HL-60 (cell line): ENCODE measurements at regions not wholly inside any gene's neighbourhood (a gene's known extent, or its start where the extent isn't known, plus 50 kb on each side); places are given as distances from the start of the nearest gene placed in this dataset.

Source experiments
- DNase-seq, 2 experiments: peaks; one replicate each; pipeline ENCODE4 v3.0.0-alpha.2; 2010 to 2020; ENCODE audit warnings: low read depth in 1 of 2, low spot score in 1 of 2
- H3K27ac ChIP-seq: fragments of 250-450 bp; sonication (Bioruptor Pico); replicated peaks from 2 replicates; pipeline ENCODE4 v1.5.1; 2020; ENCODE audit warnings: mild to moderate bottlenecking, moderate library complexity
- H3K27me3 ChIP-seq: fragments of 250-450 bp; sonication (Bioruptor Pico); 2 replicates; pipeline ENCODE4 v1.5.1; 2021; ENCODE audit warnings: mild to moderate bottlenecking, moderate library complexity; ENCODE audit not compliant: insufficient read depth, poor library complexity, severe bottlenecking
- H3K4me3 ChIP-seq: replicated peaks from 2 replicates; pipeline ENCODE4 v1.5.1; 2011; ENCODE audit warnings: mild to moderate bottlenecking, control low read depth, low read length; ENCODE audit not compliant: insufficient read depth
- CTCF ChIP-seq: IDR thresholded peaks from one replicate; pipeline ENCODE4 v1.5.1; 2011; ENCODE audit warnings: low read length, control low read depth, inconsistent platforms; ENCODE audit not compliant: insufficient read depth
- GABPA ChIP-seq: IDR thresholded peaks from 2 replicates; pipeline ENCODE4 v1.6.1; 2012; ENCODE audit warnings: low read depth
- POLR2AphosphoS5 ChIP-seq: IDR thresholded peaks from 2 replicates; pipeline ENCODE4 v1.6.1; 2012; ENCODE audit warnings: low read depth
- REST ChIP-seq: IDR thresholded peaks from 2 replicates; pipeline ENCODE4 v1.6.1; 2012; ENCODE audit warnings: low read depth; ENCODE audit not compliant: insufficient replicate concordance
- SPI1 ChIP-seq: IDR thresholded peaks from 2 replicates; pipeline ENCODE4 v1.6.1; 2012; ENCODE audit warnings: low read depth, mild to moderate bottlenecking, borderline replicate concordance

GRCh38 chr10:62919776-62920175, 103.6 kb upstream of the EGR2 start:
- TF ChIP-seq CTCF: no peak
- TF ChIP-seq GABPA: no peak
- no peak for TF ChIP-seq SPI1
- no peak for TF ChIP-seq POLR2AphosphoS5
- TF ChIP-seq REST: no peak
- DNase-seq: no peak
- H3K4me3 ChIP-seq: no peak overlapping the region
- no peak overlapping the region for H3K27ac ChIP-seq
- H3K27me3 ChIP-seq: no peaks in the 10 kb centered on the region

GRCh38 chr10:62917475-62918238, 101.5 kb upstream of the EGR2 start:
- Histone ChIP-seq H3K27ac (no peak overlapping the region), H3K4me3 (no peak overlapping the region), H3K27me3 (no peaks in the 10 kb centered on the region)
- TF ChIP-seq POLR2AphosphoS5 (no peak), CTCF (no peak), REST (no peak), SPI1 (no peak), GABPA (no peak)
- no peak for DNase-seq

GRCh38 chr10:62916141-62916603, 100.0 kb upstream of the EGR2 start:
- H3K27ac ChIP-seq: no peak overlapping the region
- no peak overlapping the region for H3K4me3 ChIP-seq
- TF ChIP-seq POLR2AphosphoS5 (no peak), CTCF (no peak), SPI1 (no peak), REST (no peak), GABPA (no peak)
- peak in 1 of 2 experiments; percentile 23 for DNase-seq
- H3K27me3 ChIP-seq: no peaks in the 10 kb centered on the region
